ENCODE measurements at regions not wholly inside any gene's neighbourhood (a gene's known extent, or its start where the extent isn't known, plus 50 kb on each side); places are given as distances from the start of the nearest gene placed in this dataset.

GRCh38 chr21:38060533-38060932 lies 144.3 kb upstream of the KCNJ6 start:
- Mint-ChIP-seq H3K4me1 (ENCODE audit: insufficient read depth, unreplicated experiment) (no peaks in the 10 kb centered on the region), H3K36me3 (ENCODE audit: insufficient read depth, unreplicated experiment) (no peaks in the 10 kb centered on the region), H3K9me3 (ENCODE audit: unreplicated experiment) (peaks cover 10% of the 10 kb centered on the region), H3K27me3 (ENCODE audit: insufficient read depth, unreplicated experiment) (peaks cover 7% of the 10 kb centered on the region), H3K4me3 (ENCODE audit: unreplicated experiment) (no peak overlapping the region), H3K27ac (ENCODE audit: low read depth, unreplicated experiment) (no peak overlapping the region)
- CTCF ChIA-PET = no interaction called here
- intact Hi-C loops (cut with micrococcal nuclease) = no loop called here
- POLR2A ChIA-PET = no interaction called here
- no TSS peak for BruUV-seq (replicated peaks)
- TF ChIP-seq CTCF (IDR thresholded peaks at IDR 0.05; ENCODE audit: unreplicated experiment) = no peak
- DNase-seq (ENCODE audit: unreplicated experiment) = no peak

- BruUV-seq (replicated peaks) = no TSS peak
- peaks cover 8% of the 10 kb centered on the region for H3K4me1 Mint-ChIP-seq (ENCODE audit: insufficient read depth, unreplicated experiment)
Observed at GRCh38 chr21:38067086-38067739, 151.0 kb upstream of the KCNJ6 start.

GRCh38 chr21:38072489-38072888 lies 156.2 kb upstream of the KCNJ6 start:
- no TSS peak for BruUV-seq (replicated peaks)

More at GRCh38 chr21:38067086-38067739, 151.0 kb upstream of the KCNJ6 start:
- intact Hi-C loops (cut with micrococcal nuclease) = no loop called here
- ChIA-PET POLR2A (no interaction called here), CTCF (interaction anchor here (0.7 kb wide), 1 partner anchor 8 kb away, joined by 3 read pairs; no protein-coding TSS in a partner anchor)
- peak; percentile 62 for DNase-seq (ENCODE audit: unreplicated experiment)
- no peaks in the 10 kb centered on the region for H3K9me3 Mint-ChIP-seq (ENCODE audit: unreplicated experiment)
- peaks cover 35% of the 10 kb centered on the region for H3K27me3 Mint-ChIP-seq (ENCODE audit: insufficient read depth, unreplicated experiment)
- TF ChIP-seq CTCF (IDR thresholded peaks at IDR 0.05; ENCODE audit: unreplicated experiment) = no peak
- no peaks in the 10 kb centered on the region for H3K36me3 Mint-ChIP-seq (ENCODE audit: insufficient read depth, unreplicated experiment)
- no peak overlapping the region for H3K4me3 Mint-ChIP-seq (ENCODE audit: unreplicated experiment)
- H3K27ac Mint-ChIP-seq (ENCODE audit: low read depth, unreplicated experiment) = no peak overlapping the region

More at GRCh38 chr21:38072489-38072888, 156.2 kb upstream of the KCNJ6 start:
- DNase-seq (ENCODE audit: unreplicated experiment) = no peak
- CTCF ChIA-PET = no interaction called here
- no peak for TF ChIP-seq CTCF (IDR thresholded peaks at IDR 0.05; ENCODE audit: unreplicated experiment)
- H3K27ac Mint-ChIP-seq (ENCODE audit: low read depth, unreplicated experiment) = no peak overlapping the region
- peaks cover 16% of the 10 kb centered on the region for H3K9me3 Mint-ChIP-seq (ENCODE audit: unreplicated experiment)
- H3K27me3 Mint-ChIP-seq (ENCODE audit: insufficient read depth, unreplicated experiment) = peaks cover 55% of the 10 kb centered on the region
- no peak overlapping the region for H3K4me3 Mint-ChIP-seq (ENCODE audit: unreplicated experiment)
- no peaks in the 10 kb centered on the region for H3K36me3 Mint-ChIP-seq (ENCODE audit: insufficient read depth, unreplicated experiment)
- intact Hi-C loops (cut with micrococcal nuclease) = no loop called here
- H3K4me1 Mint-ChIP-seq (ENCODE audit: insufficient read depth, unreplicated experiment) = peaks cover 3% of the 10 kb centered on the region
- POLR2A ChIA-PET = interaction anchor here (0.7 kb wide), 1 partner anchor 209 kb away, joined by 3 read pairs; no protein-coding TSS in a partner anchor
